ENCODE measurements at regions not wholly inside any gene's neighbourhood (a gene's known extent, or its start where the extent isn't known, plus 50 kb on each side); places are given as distances from the start of the nearest gene placed in this dataset.

- Histone ChIP-seq H3K27ac (ENCODE audit: low read depth, low read length) (no peak overlapping the region), H3K4me1 (ENCODE audit: control insufficient read depth, insufficient read depth, low read length, unreplicated experiment) (peaks cover 2% of the 10 kb centered on the region), H3K36me3 (ENCODE audit: insufficient read depth, low read length) (no peaks in the 10 kb centered on the region), H3K27me3 (ENCODE audit: insufficient read depth, low read length) (no peaks in the 10 kb centered on the region), H3K79me2 (ENCODE audit: control insufficient read depth, insufficient read depth, low read length, unreplicated experiment) (no peaks in the 10 kb centered on the region), H3K4me3 (ENCODE audit: low read depth, low read length) (no peak overlapping the region), H2AFZ (ENCODE audit: low read length, unreplicated experiment) (no peak overlapping the region)
Observed at GRCh38 chr4:156553659-156554058, 417.9 kb downstream of the PDGFC start.

GRCh38 chr4:156547891-156548290 is 423.7 kb downstream of the PDGFC start:
- no peak overlapping the region for H2AFZ ChIP-seq (ENCODE audit: low read length, unreplicated experiment)
- H3K4me3 ChIP-seq (ENCODE audit: low read depth, low read length), result peak overlapping the region; percentile 23; the same call in 1 of the 2 replicates
- peaks cover 31% of the 10 kb centered on the region for H3K4me1 ChIP-seq (ENCODE audit: control insufficient read depth, insufficient read depth, low read length, unreplicated experiment)
- H3K36me3 ChIP-seq (ENCODE audit: insufficient read depth, low read length), result no peaks in the 10 kb centered on the region
- peak overlapping the region; percentile 59 for H3K27ac ChIP-seq (ENCODE audit: low read depth, low read length)
- H3K27me3 ChIP-seq (ENCODE audit: insufficient read depth, low read length), result no peaks in the 10 kb centered on the region
- H3K79me2 ChIP-seq (ENCODE audit: control insufficient read depth, insufficient read depth, low read length, unreplicated experiment), result no peaks in the 10 kb centered on the region

- Histone ChIP-seq H3K36me3 (ENCODE audit: insufficient read depth, low read length) (no peaks in the 10 kb centered on the region), H3K4me3 (ENCODE audit: low read depth, low read length) (peak overlapping the region; percentile 23; the same call in 1 of the 2 replicates), H3K27ac (ENCODE audit: low read depth, low read length) (peak overlapping the region; percentile 59), H3K79me2 (ENCODE audit: control insufficient read depth, insufficient read depth, low read length, unreplicated experiment) (no peaks in the 10 kb centered on the region), H2AFZ (ENCODE audit: low read length, unreplicated experiment) (peak overlapping the region; percentile 63), H3K27me3 (ENCODE audit: insufficient read depth, low read length) (no peaks in the 10 kb centered on the region), H3K4me1 (ENCODE audit: control insufficient read depth, insufficient read depth, low read length, unreplicated experiment) (peaks cover 31% of the 10 kb centered on the region)
Observed at GRCh38 chr4:156547439-156547838, 424.2 kb downstream of the PDGFC start.

GRCh38 chr4:156545003-156545785 is 426.4 kb downstream of the PDGFC start:
- Histone ChIP-seq H3K27me3 (ENCODE audit: insufficient read depth, low read length) (no peaks in the 10 kb centered on the region), H2AFZ (ENCODE audit: low read length, unreplicated experiment) (peak overlapping the region; percentile 92)

GRCh38 chr4:156539376-156539775 is 432.2 kb downstream of the PDGFC start:
- no peaks in the 10 kb centered on the region for H3K36me3 ChIP-seq (ENCODE audit: insufficient read depth, low read length)
- H3K79me2 ChIP-seq (ENCODE audit: control insufficient read depth, insufficient read depth, low read length, unreplicated experiment), result no peaks in the 10 kb centered on the region
- H3K27ac ChIP-seq (ENCODE audit: low read depth, low read length), result no peak overlapping the region
- no peak overlapping the region for H3K4me3 ChIP-seq (ENCODE audit: low read depth, low read length)
- H3K27me3 ChIP-seq (ENCODE audit: insufficient read depth, low read length), result no peaks in the 10 kb centered on the region
- H2AFZ ChIP-seq (ENCODE audit: low read length, unreplicated experiment), result no peak overlapping the region
- no peaks in the 10 kb centered on the region for H3K4me1 ChIP-seq (ENCODE audit: control insufficient read depth, insufficient read depth, low read length, unreplicated experiment)

More at GRCh38 chr4:156545003-156545785, 426.4 kb downstream of the PDGFC start:
- Histone ChIP-seq H3K36me3 (ENCODE audit: insufficient read depth, low read length) (no peaks in the 10 kb centered on the region), H3K4me1 (ENCODE audit: control insufficient read depth, insufficient read depth, low read length, unreplicated experiment) (peaks cover 31% of the 10 kb centered on the region), H3K4me3 (ENCODE audit: low read depth, low read length) (peak overlapping the region; percentile 41; the same call in 1 of the 2 replicates), H3K27ac (ENCODE audit: low read depth, low read length) (peak overlapping the region; percentile 27), H3K79me2 (ENCODE audit: control insufficient read depth, insufficient read depth, low read length, unreplicated experiment) (no peaks in the 10 kb centered on the region)

- Histone ChIP-seq H3K27ac (ENCODE audit: low read depth, low read length) (no peak overlapping the region), H3K79me2 (ENCODE audit: control insufficient read depth, insufficient read depth, low read length, unreplicated experiment) (no peaks in the 10 kb centered on the region), H3K27me3 (ENCODE audit: insufficient read depth, low read length) (no peaks in the 10 kb centered on the region), H2AFZ (ENCODE audit: low read length, unreplicated experiment) (no peak overlapping the region), H3K4me1 (ENCODE audit: control insufficient read depth, insufficient read depth, low read length, unreplicated experiment) (no peaks in the 10 kb centered on the region), H3K36me3 (ENCODE audit: insufficient read depth, low read length) (no peaks in the 10 kb centered on the region), H3K4me3 (ENCODE audit: low read depth, low read length) (no peak overlapping the region)
Observed at GRCh38 chr4:156538651-156539257, 432.8 kb downstream of the PDGFC start.

- Histone ChIP-seq H2AFZ (ENCODE audit: low read length, unreplicated experiment) (no peak overlapping the region), H3K36me3 (ENCODE audit: insufficient read depth, low read length) (no peaks in the 10 kb centered on the region), H3K79me2 (ENCODE audit: control insufficient read depth, insufficient read depth, low read length, unreplicated experiment) (no peaks in the 10 kb centered on the region), H3K27me3 (ENCODE audit: insufficient read depth, low read length) (no peaks in the 10 kb centered on the region), H3K4me3 (ENCODE audit: low read depth, low read length) (no peak overlapping the region), H3K27ac (ENCODE audit: low read depth, low read length) (no peak overlapping the region), H3K4me1 (ENCODE audit: control insufficient read depth, insufficient read depth, low read length, unreplicated experiment) (no peaks in the 10 kb centered on the region)
Observed at GRCh38 chr4:156538210-156538609, 433.4 kb downstream of the PDGFC start.

GRCh38 chr4:156537286-156537685 is 434.3 kb downstream of the PDGFC start:
- Histone ChIP-seq H3K4me1 (ENCODE audit: control insufficient read depth, insufficient read depth, low read length, unreplicated experiment) (no peaks in the 10 kb centered on the region), H3K27me3 (ENCODE audit: insufficient read depth, low read length) (no peaks in the 10 kb centered on the region), H2AFZ (ENCODE audit: low read length, unreplicated experiment) (no peak overlapping the region), H3K36me3 (ENCODE audit: insufficient read depth, low read length) (no peaks in the 10 kb centered on the region), H3K27ac (ENCODE audit: low read depth, low read length) (no peak overlapping the region), H3K79me2 (ENCODE audit: control insufficient read depth, insufficient read depth, low read length, unreplicated experiment) (no peaks in the 10 kb centered on the region), H3K4me3 (ENCODE audit: low read depth, low read length) (no peak overlapping the region)

- Histone ChIP-seq H3K36me3 (ENCODE audit: insufficient read depth, low read length) (no peaks in the 10 kb centered on the region), H3K4me1 (ENCODE audit: control insufficient read depth, insufficient read depth, low read length, unreplicated experiment) (no peaks in the 10 kb centered on the region), H2AFZ (ENCODE audit: low read length, unreplicated experiment) (peak overlapping the region; percentile 47), H3K4me3 (ENCODE audit: low read depth, low read length) (no peak overlapping the region), H3K27me3 (ENCODE audit: insufficient read depth, low read length) (no peaks in the 10 kb centered on the region), H3K27ac (ENCODE audit: low read depth, low read length) (no peak overlapping the region), H3K79me2 (ENCODE audit: control insufficient read depth, insufficient read depth, low read length, unreplicated experiment) (no peaks in the 10 kb centered on the region)
Observed at GRCh38 chr4:156536661-156537060, 434.9 kb downstream of the PDGFC start.

GRCh38 chr4:156534205-156534604 is 437.4 kb downstream of the PDGFC start:
- Histone ChIP-seq H3K4me1 (ENCODE audit: control insufficient read depth, insufficient read depth, low read length, unreplicated experiment) (no peaks in the 10 kb centered on the region), H3K27me3 (ENCODE audit: insufficient read depth, low read length) (no peaks in the 10 kb centered on the region), H3K79me2 (ENCODE audit: control insufficient read depth, insufficient read depth, low read length, unreplicated experiment) (no peaks in the 10 kb centered on the region), H2AFZ (ENCODE audit: low read length, unreplicated experiment) (no peak overlapping the region), H3K36me3 (ENCODE audit: insufficient read depth, low read length) (no peaks in the 10 kb centered on the region), H3K27ac (ENCODE audit: low read depth, low read length) (no peak overlapping the region), H3K4me3 (ENCODE audit: low read depth, low read length) (no peak overlapping the region)

- Histone ChIP-seq H3K36me3 (ENCODE audit: insufficient read depth, low read length) (no peaks in the 10 kb centered on the region), H3K4me1 (ENCODE audit: control insufficient read depth, insufficient read depth, low read length, unreplicated experiment) (no peaks in the 10 kb centered on the region), H3K27ac (ENCODE audit: low read depth, low read length) (no peak overlapping the region), H3K4me3 (ENCODE audit: low read depth, low read length) (no peak overlapping the region), H2AFZ (ENCODE audit: low read length, unreplicated experiment) (no peak overlapping the region), H3K79me2 (ENCODE audit: control insufficient read depth, insufficient read depth, low read length, unreplicated experiment) (no peaks in the 10 kb centered on the region), H3K27me3 (ENCODE audit: insufficient read depth, low read length) (no peaks in the 10 kb centered on the region)
Observed at GRCh38 chr4:156528216-156528615, 443.4 kb downstream of the PDGFC start.
